ENCODE measurements at regions not wholly inside any gene's neighbourhood (a gene's known extent, or its start where the extent isn't known, plus 50 kb on each side); places are given as distances from the start of the nearest gene placed in this dataset.

DNA sequence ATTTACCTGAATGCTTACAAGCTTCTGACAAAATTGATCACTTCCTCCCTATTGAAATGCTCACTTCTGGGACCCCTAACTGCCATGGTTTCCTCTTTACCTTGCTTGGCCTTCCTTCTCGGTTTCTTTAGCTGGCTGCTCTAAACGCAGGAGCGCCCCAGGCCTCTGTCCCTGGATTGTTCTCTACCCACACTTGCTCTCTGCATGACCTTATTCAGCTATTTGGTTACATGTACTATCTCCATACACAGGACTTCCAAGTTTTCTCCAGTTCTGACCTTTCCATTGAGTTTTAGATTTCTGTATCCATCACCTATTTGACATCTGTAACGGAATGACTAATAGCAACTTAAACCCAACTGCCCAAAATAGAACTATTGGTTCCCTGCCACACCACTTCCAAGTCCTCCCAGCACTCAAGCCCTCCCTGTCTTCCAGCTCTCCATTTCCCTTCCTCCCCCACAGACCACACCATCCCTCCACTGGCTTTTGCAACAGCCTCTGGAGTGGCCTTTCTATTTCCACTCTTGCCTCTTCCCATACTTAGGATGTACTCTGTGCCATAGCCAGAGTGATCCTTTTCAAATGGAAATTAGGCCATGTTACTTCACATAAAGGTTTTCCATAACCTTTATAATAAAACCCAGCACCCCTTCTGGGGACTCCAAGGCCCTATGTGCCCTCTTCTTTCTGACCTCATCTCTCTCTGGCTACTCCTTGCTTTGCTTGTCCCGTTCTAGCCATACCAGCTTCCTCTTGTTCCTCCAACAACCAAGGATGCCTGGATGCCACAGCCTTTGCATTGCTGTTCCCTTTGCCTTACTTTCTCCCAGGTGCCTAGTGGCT, 202.2 kb downstream of the AEBP2 start:
- no peaks in the 10 kb centered on the region for H3K27me3 ChIP-seq (ENCODE audit: low read depth)
- no peaks in the 10 kb centered on the region for H3K4me1 ChIP-seq
- no peak overlapping the region for H3K4me3 ChIP-seq
- DNase-seq (ENCODE audit: low spot score in 2 of 2): no peak
- H3K9me3 ChIP-seq: no peaks in the 10 kb centered on the region
- in situ Hi-C loops (cut with MboI; ENCODE audit: low sequenced_read_pairs): no loop called here
- H3K36me3 ChIP-seq (replicated peaks): no peaks in the 10 kb centered on the region

DNA sequence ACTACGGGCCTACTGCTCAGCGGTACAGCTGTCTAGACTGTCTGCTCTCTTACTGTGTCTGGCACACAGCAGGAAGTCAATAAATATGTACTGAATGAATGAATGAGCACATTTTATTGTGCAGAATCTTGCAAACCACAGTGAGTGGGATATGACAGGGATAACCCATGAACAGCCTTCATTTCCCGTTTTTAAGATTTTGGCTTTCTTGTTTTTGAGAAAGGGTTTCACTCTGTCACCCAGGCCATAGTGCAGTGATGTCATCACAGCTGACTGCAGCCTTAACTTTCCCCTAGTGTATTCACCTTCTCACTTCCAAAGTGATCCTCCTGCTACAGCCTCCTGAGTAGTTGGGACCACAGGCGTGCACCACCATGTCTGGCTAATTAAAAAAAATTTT, 203.1 kb downstream of the AEBP2 start:
- in situ Hi-C loops (cut with MboI; ENCODE audit: low sequenced_read_pairs): no loop called here
- no peaks in the 10 kb centered on the region for H3K27me3 ChIP-seq (ENCODE audit: low read depth)

DNA sequence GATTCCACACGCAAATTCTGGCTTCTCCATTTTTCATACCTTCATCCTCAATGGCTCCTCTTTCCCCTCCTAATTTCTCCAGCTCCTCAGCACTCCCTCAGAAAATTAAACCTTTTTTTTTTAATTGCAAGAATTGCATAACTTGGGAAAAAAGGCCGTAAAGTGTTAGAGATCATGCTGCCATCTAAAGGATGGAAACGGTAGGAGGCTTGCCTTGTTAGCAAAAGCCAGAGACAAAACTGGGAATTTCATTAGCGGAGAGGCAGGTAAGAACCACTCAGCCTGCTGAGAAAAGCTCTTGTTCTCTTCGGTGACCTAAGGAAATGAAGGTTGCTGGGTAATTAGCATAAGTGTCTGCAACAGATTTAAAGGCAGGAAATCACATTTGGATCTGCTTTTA, 204.3 kb downstream of the AEBP2 start:
- no peak overlapping the region for H3K4me3 ChIP-seq
- H3K9me3 ChIP-seq: no peaks in the 10 kb centered on the region
- no peaks in the 10 kb centered on the region for H3K27me3 ChIP-seq (ENCODE audit: low read depth)
- H3K4me1 ChIP-seq: peaks cover 3% of the 10 kb centered on the region; the same call in 1 of the 2 replicates
- in situ Hi-C loops (cut with MboI; ENCODE audit: low sequenced_read_pairs): no loop called here
- DNase-seq (ENCODE audit: low spot score in 2 of 2): peak; percentile 38 to 62
- H3K36me3 ChIP-seq (replicated peaks): no peaks in the 10 kb centered on the region

More for the DNA sequence above, 203.1 kb downstream of the AEBP2 start:
- no peak overlapping the region for H3K4me3 ChIP-seq
- H3K4me1 ChIP-seq: no peaks in the 10 kb centered on the region
- DNase-seq (ENCODE audit: low spot score in 2 of 2): no peak
- H3K36me3 ChIP-seq (replicated peaks): no peaks in the 10 kb centered on the region
- H3K9me3 ChIP-seq: no peaks in the 10 kb centered on the region

DNA sequence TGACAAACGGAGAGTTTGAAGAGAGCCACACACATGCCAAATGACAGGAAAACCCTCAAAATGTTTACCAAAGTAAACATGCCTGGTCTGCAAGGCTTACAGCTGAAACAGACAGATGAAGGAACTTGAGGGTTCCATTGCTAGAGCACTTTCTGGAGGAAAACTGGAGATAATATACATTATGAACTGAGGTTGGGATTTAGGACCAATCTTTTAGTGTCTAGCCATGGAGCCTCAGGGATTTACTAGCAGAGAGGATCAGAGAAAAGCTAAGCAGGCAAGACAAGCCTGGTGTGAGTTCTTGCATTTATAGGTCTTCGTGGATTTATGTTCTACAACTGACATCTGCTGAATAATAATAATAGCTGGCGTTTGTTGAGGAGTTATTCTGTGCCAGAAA, 205.3 kb downstream of the AEBP2 start:
- H3K9me3 ChIP-seq: no peaks in the 10 kb centered on the region
- peaks cover 3% of the 10 kb centered on the region; the same call in 1 of the 2 replicates for H3K4me1 ChIP-seq
- no peaks in the 10 kb centered on the region for H3K27me3 ChIP-seq (ENCODE audit: low read depth)
- H3K4me3 ChIP-seq: no peak overlapping the region
- H3K36me3 ChIP-seq (replicated peaks): no peaks in the 10 kb centered on the region
- in situ Hi-C loops (cut with MboI; ENCODE audit: low sequenced_read_pairs): no loop called here
- no peak for DNase-seq (ENCODE audit: low spot score in 2 of 2)

DNA sequence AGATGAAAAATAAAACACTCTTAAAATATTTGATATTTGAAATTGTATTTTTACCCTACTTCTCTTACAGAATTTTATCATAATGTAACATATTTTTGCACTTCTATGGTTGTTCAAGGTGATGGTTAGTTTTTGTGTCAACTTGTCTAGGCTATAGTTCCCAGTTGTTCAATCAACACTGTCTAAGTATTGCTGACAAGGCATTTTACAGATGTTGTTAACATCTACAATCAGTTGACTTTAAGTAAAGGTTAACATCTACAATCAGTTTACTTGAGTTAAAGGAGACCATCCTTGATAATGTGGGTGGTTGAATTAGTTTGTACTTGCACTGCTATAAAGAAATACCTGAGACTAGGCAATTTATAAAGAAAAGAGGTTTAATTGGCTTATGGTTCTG, 206.5 kb downstream of the AEBP2 start:
- in situ Hi-C loops (cut with MboI; ENCODE audit: low sequenced_read_pairs): no loop called here
- no peak for DNase-seq (ENCODE audit: low spot score in 2 of 2)
- Histone ChIP-seq H3K4me3 (no peak overlapping the region), H3K9me3 (no peaks in the 10 kb centered on the region), H3K4me1 (peaks cover 3% of the 10 kb centered on the region; the same call in 1 of the 2 replicates), H3K27me3 (ENCODE audit: low read depth) (no peaks in the 10 kb centered on the region), H3K36me3 (replicated peaks) (no peaks in the 10 kb centered on the region)

DNA sequence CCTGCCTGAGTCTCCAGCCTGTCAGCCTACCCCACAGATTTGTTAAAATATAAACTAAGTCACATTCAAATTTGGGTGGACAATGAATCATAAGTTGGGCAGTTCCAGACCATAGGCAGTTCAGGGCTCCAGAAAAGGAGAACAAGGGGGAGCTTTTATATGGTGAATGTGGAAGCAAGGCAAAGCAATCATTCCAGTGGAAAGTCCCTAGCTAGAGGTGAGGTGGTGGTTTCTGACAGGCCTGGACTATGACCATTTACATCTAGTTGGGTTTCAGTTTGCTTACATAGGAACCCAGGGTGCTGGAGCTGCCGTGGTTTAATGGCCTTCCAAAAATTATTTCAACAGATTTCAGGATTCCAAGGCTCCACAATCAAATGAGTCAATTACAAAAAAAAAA, 207.3 kb downstream of the AEBP2 start:
- Histone ChIP-seq H3K9me3 (no peaks in the 10 kb centered on the region), H3K4me1 (peaks cover 3% of the 10 kb centered on the region; the same call in 1 of the 2 replicates), H3K4me3 (no peak overlapping the region), H3K27me3 (ENCODE audit: low read depth) (no peaks in the 10 kb centered on the region), H3K36me3 (replicated peaks) (no peaks in the 10 kb centered on the region)
- no peak for DNase-seq (ENCODE audit: low spot score in 2 of 2)
- in situ Hi-C loops (cut with MboI; ENCODE audit: low sequenced_read_pairs): no loop called here

DNA sequence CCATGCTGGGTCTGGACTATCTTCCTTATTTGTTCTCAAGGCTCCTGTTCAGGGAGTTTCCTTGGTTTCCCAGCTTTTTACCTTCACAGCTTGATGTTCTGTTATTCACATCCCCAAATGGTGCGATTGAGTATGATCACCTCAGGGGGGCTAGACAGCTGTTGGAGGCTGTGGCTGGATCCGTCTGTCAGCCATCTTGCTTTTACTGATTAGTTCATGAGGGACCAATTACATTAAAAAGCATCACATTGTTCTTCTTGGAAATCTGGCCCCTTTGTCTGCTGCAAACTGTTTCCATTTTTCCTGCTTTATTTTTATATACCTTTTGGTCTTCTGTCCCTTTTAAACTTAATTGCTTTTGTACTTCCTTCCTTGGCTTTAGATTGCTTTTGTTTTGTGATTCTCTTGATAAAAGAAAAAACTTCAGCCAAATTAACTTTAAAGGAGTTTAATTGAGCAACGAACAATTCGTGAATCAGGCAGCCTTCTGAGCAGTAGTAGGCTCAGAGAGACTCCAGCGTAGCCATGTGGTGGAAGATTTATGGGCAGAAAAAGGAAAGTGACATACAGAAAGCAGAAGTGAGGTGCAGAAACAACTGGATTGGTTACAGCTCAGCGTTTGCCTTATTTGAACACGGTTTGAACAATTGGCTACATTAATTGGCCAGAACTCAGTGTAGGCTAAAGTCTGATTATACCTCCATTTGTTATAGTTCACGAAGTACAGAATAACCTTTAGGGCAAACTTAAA, 208.7 kb downstream of the AEBP2 start:
- in situ Hi-C loops (cut with MboI; ENCODE audit: low sequenced_read_pairs): no loop called here
- H3K36me3 ChIP-seq (replicated peaks): no peaks in the 10 kb centered on the region
- H3K9me3 ChIP-seq: no peaks in the 10 kb centered on the region
- DNase-seq (ENCODE audit: low spot score in 2 of 2): no peak
- no peaks in the 10 kb centered on the region for H3K27me3 ChIP-seq (ENCODE audit: low read depth)
- H3K4me1 ChIP-seq: peaks cover 3% of the 10 kb centered on the region; the same call in 1 of the 2 replicates
- no peak overlapping the region for H3K4me3 ChIP-seq

DNA sequence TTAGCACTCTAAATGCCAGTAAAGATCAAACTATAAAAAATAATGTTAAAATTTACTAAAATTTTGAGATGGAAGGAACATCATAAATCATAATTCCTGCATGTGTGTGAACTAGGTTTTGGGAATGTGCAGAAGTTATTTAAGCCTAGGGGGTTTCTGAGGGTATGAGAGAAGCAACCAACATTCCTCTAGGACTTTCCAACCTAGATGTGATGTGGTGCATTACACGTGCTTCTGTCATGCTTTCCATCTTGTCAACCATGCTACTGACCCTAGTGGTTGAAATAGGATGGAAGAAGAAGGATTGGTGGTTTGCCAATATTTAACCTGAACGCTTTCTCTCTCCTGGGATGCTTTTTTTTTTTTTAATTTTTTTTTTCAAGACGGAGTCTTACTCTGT, 209.3 kb downstream of the AEBP2 start:
- in situ Hi-C loops (cut with MboI; ENCODE audit: low sequenced_read_pairs): no loop called here
- H3K4me1 ChIP-seq: peaks cover 3% of the 10 kb centered on the region; the same call in 1 of the 2 replicates
- no peaks in the 10 kb centered on the region for H3K27me3 ChIP-seq (ENCODE audit: low read depth)
- no peaks in the 10 kb centered on the region for H3K36me3 ChIP-seq (replicated peaks)
- no peak for DNase-seq (ENCODE audit: low spot score in 2 of 2)
- H3K9me3 ChIP-seq: no peaks in the 10 kb centered on the region
- H3K4me3 ChIP-seq: no peak overlapping the region

DNA sequence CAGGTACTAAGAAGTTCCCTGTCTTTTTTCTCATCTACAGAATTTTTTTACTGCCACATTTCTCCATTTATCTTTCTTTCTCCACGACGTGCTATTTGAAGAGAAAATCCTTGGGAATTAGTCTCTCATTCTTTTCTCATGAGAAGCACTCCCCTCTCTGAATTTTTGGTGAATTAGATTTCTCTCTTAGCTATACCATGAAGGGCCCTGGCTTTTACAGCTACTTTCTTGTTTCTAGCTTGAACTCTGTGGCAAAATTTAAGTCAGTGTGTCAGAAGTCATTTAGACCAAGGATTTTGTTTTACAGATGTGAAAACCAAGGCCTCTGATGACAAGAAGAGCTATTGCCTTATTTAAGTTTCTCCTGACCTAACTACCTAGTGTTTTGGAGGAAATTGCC, 213.1 kb downstream of the AEBP2 start:
- H3K9me3 ChIP-seq: no peaks in the 10 kb centered on the region
- H3K27me3 ChIP-seq (ENCODE audit: low read depth): no peaks in the 10 kb centered on the region
- in situ Hi-C loops (cut with MboI; ENCODE audit: low sequenced_read_pairs): no loop called here
- H3K4me3 ChIP-seq: no peak overlapping the region
- no peaks in the 10 kb centered on the region for H3K36me3 ChIP-seq (replicated peaks)
- DNase-seq (ENCODE audit: low spot score in 2 of 2): no peak
- peaks cover 4% of the 10 kb centered on the region for H3K4me1 ChIP-seq

DNA sequence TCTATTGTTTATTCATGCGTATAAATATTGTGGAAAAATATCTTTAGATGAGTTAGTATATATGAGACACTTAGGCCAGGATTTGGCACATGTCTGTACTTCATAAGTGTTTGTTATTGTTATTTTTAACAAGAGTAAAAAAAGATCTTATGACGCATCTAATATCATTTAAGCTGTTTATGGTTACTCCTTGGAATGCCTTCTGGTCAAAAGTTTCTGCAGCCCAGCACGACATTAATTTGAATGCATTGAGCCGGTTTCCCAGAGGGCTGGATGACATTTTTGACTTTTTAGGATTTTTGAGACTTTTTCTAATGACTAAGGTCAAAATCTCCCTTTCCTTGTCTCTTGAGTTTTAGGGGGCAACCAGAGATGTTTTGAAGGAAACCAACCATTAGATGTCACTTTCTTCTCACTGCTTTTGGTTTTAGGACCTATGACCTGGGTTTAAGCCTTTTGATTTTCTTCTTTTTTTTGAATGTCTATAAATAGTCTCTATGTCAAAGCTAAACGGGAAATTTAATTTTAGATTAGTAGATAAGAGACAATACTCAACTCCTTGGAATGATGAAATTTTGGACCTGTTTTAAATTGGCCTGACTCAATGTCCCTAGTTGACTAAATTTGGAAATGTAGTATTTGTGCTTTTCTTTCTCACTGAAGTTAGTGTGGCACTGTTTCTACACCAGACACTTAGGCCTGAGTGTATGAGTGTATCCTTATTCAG, 215.5 kb downstream of the AEBP2 start:
- no peaks in the 10 kb centered on the region for H3K27me3 ChIP-seq (ENCODE audit: low read depth)
- H3K9me3 ChIP-seq: no peaks in the 10 kb centered on the region
- H3K4me3 ChIP-seq: no peak overlapping the region
- in situ Hi-C loops (cut with MboI; ENCODE audit: low sequenced_read_pairs): no loop called here
- DNase-seq (ENCODE audit: low spot score in 2 of 2): no peak
- H3K4me1 ChIP-seq: peaks cover 3% of the 10 kb centered on the region
- no peaks in the 10 kb centered on the region for H3K36me3 ChIP-seq (replicated peaks)

DNA sequence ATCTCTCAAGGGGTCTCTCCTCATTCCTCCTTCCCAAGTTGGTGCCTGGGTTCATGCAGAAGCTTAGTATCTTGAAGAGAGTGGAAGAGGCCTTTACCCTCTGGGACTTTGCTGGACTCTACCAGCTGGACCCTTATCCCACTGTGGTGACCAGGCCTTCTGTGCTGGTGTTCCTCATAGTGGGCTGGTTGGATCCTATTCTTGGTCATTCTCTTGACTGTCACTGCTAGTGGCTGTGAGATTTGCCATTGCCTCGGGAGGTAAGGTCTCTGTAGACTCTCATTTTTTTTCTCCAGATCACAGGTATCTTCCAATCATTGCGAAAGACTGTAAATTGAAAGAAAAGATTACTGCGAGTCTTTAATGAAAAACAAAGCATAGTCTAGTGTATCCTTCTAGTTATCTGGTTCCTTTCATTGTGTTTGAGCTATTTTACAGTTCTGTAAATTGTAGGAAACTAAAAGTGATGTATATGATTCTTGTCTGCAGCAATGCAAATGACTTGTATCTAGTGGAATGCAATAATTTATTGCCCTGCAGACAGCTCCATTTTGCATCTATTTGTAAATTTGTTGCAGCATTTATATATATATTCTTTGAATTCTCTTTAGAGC, 217.9 kb downstream of the AEBP2 start:
- Histone ChIP-seq H3K4me3 (no peak overlapping the region), H3K27me3 (ENCODE audit: low read depth) (no peaks in the 10 kb centered on the region), H3K4me1 (peaks cover 3% of the 10 kb centered on the region), H3K36me3 (replicated peaks) (no peaks in the 10 kb centered on the region), H3K9me3 (no peaks in the 10 kb centered on the region)
- no peak for DNase-seq (ENCODE audit: low spot score in 2 of 2)
- in situ Hi-C loops (cut with MboI; ENCODE audit: low sequenced_read_pairs): no loop called here

DNA sequence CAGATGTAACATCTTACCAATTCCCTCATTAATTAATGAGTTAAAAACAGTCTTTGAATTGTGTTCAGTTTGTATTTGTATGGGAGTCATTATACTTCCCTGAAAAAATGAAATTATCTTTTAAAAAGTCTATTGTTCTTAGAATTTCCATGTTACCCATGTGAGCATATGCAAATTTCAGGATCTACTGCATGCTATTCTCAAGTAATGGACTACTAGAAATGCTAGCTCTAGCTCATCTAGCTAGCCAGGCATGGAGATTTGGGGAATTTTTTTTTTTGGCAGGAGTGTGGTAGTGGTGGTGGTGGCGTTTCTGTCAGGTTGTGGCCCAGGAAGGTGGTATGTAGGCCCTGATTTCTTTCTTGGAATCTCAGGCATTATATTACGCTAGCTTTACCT, 218.4 kb downstream of the AEBP2 start:
- Histone ChIP-seq H3K27me3 (ENCODE audit: low read depth) (no peaks in the 10 kb centered on the region), H3K36me3 (replicated peaks) (no peaks in the 10 kb centered on the region), H3K4me3 (no peak overlapping the region), H3K4me1 (peaks cover 3% of the 10 kb centered on the region), H3K9me3 (no peaks in the 10 kb centered on the region)
- no peak for DNase-seq (ENCODE audit: low spot score in 2 of 2)
- in situ Hi-C loops (cut with MboI; ENCODE audit: low sequenced_read_pairs): no loop called here

DNA sequence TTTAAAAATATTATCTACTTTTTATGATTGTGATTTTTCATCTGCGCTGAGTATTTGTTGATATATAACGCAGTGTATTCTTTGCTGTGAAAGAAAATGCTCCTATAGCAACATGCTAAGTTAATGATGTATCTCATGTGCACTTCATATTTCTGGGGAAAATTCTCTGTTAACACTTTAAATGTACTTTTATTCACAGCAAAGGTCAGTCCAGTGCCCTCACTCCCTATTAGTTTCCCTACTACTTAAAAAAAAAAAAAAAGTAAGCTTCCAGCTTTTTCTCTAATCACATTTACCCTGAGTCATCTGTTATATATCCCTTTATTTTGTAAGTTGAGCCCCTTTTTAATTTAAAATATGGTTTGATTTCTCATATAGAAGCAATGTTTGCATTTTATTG, 219.8 kb downstream of the AEBP2 start:
- Histone ChIP-seq H3K36me3 (replicated peaks) (no peaks in the 10 kb centered on the region), H3K9me3 (no peaks in the 10 kb centered on the region; the same call in 1 of the 2 replicates), H3K27me3 (ENCODE audit: low read depth) (no peaks in the 10 kb centered on the region), H3K4me3 (no peak overlapping the region), H3K4me1 (peaks cover 3% of the 10 kb centered on the region)
- in situ Hi-C loops (cut with MboI; ENCODE audit: low sequenced_read_pairs): no loop called here
- no peak for DNase-seq (ENCODE audit: low spot score in 2 of 2)

Data from HAP-1 (cell line).